Nephron progenitor cell (in vitro differentiated cells): ENCODE measurements at regions not wholly inside any gene's neighbourhood (a gene's known extent, or its start where the extent isn't known, plus 50 kb on each side); places are given as distances from the start of the nearest gene placed in this dataset.

Experiments used
- DNase-seq: peaks from one replicate; pipeline ENCODE4 v3.0.0; 2021
- H3K27ac Mint-ChIP-seq: 2 replicates; pipeline ENCODE4 v1.8.0; 2021; ENCODE audit warnings: mild to moderate bottlenecking, moderate library complexity, mixed read lengths
- H3K27me3 Mint-ChIP-seq: 2 replicates; pipeline ENCODE4 v1.8.0; 2021; ENCODE audit warnings: mild to moderate bottlenecking, low read depth, mixed read lengths; ENCODE audit not compliant: poor library complexity
- H3K36me3 Mint-ChIP-seq: 2 replicates; pipeline ENCODE4 v1.8.0; 2021; ENCODE audit warnings: low read depth, mixed read lengths
- H3K4me1 Mint-ChIP-seq: 2 replicates; pipeline ENCODE4 v1.8.0; 2021; ENCODE audit warnings: mixed read lengths
- H3K4me3 Mint-ChIP-seq: 2 replicates; pipeline ENCODE4 v1.8.0; 2021; ENCODE audit warnings: mild to moderate bottlenecking, moderate library complexity, mixed read lengths
- H3K9me3 Mint-ChIP-seq: 2 replicates; pipeline ENCODE4 v1.8.0; 2021; ENCODE audit warnings: mild to moderate bottlenecking, moderate library complexity, mixed read lengths
- CTCF ChIP-seq: fragments of 200-600 bp; sonication (generic); IDR thresholded peaks from 2 replicates; pipeline ENCODE4 v1.5.0; 2021; ENCODE audit warnings: antibody characterized with exemption

- no peak overlapping the region for H3K4me3 Mint-ChIP-seq
- H3K27me3 Mint-ChIP-seq = no peaks in the 10 kb centered on the region
These were observed 500.2 kb upstream of the NR2F2 start for GRCh38 chr15:95830281-95830680.

GRCh38 chr15:95832668-95833067 lies 497.8 kb upstream of the NR2F2 start:
- Mint-ChIP-seq H3K27ac (peak overlapping the region; percentile 68), H3K9me3 (no peaks in the 10 kb centered on the region), H3K27me3 (no peaks in the 10 kb centered on the region), H3K36me3 (no peaks in the 10 kb centered on the region), H3K4me1 (peaks cover 48% of the 10 kb centered on the region), H3K4me3 (no peak overlapping the region)
- DNase-seq = no peak
- no peak for TF ChIP-seq CTCF

More at GRCh38 chr15:95830281-95830680, 500.2 kb upstream of the NR2F2 start:
- Mint-ChIP-seq H3K36me3 (peaks cover 4% of the 10 kb centered on the region), H3K27ac (no peak overlapping the region), H3K4me1 (peaks cover 69% of the 10 kb centered on the region), H3K9me3 (peaks cover 9% of the 10 kb centered on the region)
- no peak for DNase-seq
- TF ChIP-seq CTCF = no peak

GRCh38 chr15:95834028-95834804 lies 496.3 kb upstream of the NR2F2 start:
- H3K9me3 Mint-ChIP-seq = no peaks in the 10 kb centered on the region
- no peak overlapping the region for H3K27ac Mint-ChIP-seq
- H3K36me3 Mint-ChIP-seq = no peaks in the 10 kb centered on the region
- TF ChIP-seq CTCF = no peak
- H3K4me1 Mint-ChIP-seq = peaks cover 52% of the 10 kb centered on the region
- no peak for DNase-seq
- no peaks in the 10 kb centered on the region for H3K27me3 Mint-ChIP-seq
- peak overlapping the region; percentile 53 for H3K4me3 Mint-ChIP-seq

- H3K27ac Mint-ChIP-seq = no peak overlapping the region
- TF ChIP-seq CTCF = no peak
- no peaks in the 10 kb centered on the region for H3K9me3 Mint-ChIP-seq
- H3K4me3 Mint-ChIP-seq = no peak overlapping the region
- H3K4me1 Mint-ChIP-seq = peaks cover 57% of the 10 kb centered on the region
- H3K36me3 Mint-ChIP-seq = no peaks in the 10 kb centered on the region
- no peaks in the 10 kb centered on the region for H3K27me3 Mint-ChIP-seq
- no peak for DNase-seq
These were observed 494.0 kb upstream of the NR2F2 start for GRCh38 chr15:95836536-95836935.

- Mint-ChIP-seq H3K27me3 (no peaks in the 10 kb centered on the region), H3K9me3 (no peaks in the 10 kb centered on the region), H3K4me1 (peaks cover 53% of the 10 kb centered on the region), H3K36me3 (no peaks in the 10 kb centered on the region), H3K27ac (no peak overlapping the region), H3K4me3 (no peak overlapping the region)
- no peak for DNase-seq
- no peak for TF ChIP-seq CTCF
These were observed 493.0 kb upstream of the NR2F2 start for GRCh38 chr15:95837341-95838004.
